NB4 (cell line): ENCODE measurements at regions not wholly inside any gene's neighbourhood (a gene's known extent, or its start where the extent isn't known, plus 50 kb on each side); places are given as distances from the start of the nearest gene placed in this dataset.

Experiments
- DNase-seq: peaks from one replicate; pipeline ENCODE4 v3.0.0; 2010; ENCODE audit warnings: low read depth
- H3K4me3 ChIP-seq: one replicate; pipeline ENCODE4 v1.5.1; 2011; ENCODE audit warnings: mild to moderate bottlenecking, low read depth, low read length, moderate library complexity
- MAX ChIP-seq: IDR thresholded peaks from 2 replicates; pipeline ENCODE4 v1.6.1; 2011; ENCODE audit warnings: low read depth, low read length
- MYC ChIP-seq: IDR thresholded peaks from 2 replicates; pipeline ENCODE4 v1.6.1; 2011; ENCODE audit warnings: low read depth, low read length
- POLR2A ChIP-seq: IDR thresholded peaks from 2 replicates; pipeline ENCODE4 v1.6.1; 2011; ENCODE audit warnings: mild to moderate bottlenecking; ENCODE audit not compliant: insufficient read length; ENCODE audit errors: extremely low read depth
- TF ChIP-seq, protein P1 (sequence below): IDR thresholded peaks from one replicate; pipeline ENCODE4 v1.5.1; 2012; ENCODE audit warnings: low read depth, low read length

DNA sequence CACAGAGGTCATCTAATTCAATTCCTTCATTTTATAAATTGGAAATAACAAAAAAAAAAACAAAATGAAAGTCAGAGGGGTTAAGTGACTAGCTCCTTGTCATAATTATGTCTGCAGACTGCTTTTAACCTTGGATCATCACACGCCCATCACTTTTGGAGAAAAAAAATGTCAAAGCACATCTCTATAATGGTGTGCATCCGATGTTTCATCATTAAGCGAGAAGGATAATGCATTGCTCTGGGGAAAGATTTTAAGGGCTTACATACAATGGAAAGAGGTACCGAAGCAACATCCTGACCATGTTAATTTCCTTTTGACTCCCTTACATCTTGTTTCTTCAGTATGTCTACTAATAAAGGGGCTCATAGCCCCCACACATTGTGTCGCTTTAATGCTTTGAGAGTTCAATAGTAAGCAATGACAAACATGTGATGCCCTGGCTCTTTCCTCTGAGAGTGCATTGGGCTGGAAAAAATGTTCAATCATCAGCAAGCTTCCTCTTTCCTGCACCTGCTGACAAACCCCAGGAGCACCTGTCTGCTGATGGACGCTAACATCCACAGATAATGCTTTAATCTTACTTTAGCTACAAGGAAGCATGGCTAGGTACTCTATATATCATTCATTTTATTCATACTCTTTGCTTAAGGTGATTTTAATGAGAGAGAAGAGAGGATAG is 242.2 kb downstream of the SMARCA2 start:
- DNase-seq, result no peak
- no peak overlapping the region for H3K4me3 ChIP-seq
- TF ChIP-seq MYC, result no peak
- TF ChIP-seq POLR2A, result no peak
- TF ChIP-seq, protein P1, sequence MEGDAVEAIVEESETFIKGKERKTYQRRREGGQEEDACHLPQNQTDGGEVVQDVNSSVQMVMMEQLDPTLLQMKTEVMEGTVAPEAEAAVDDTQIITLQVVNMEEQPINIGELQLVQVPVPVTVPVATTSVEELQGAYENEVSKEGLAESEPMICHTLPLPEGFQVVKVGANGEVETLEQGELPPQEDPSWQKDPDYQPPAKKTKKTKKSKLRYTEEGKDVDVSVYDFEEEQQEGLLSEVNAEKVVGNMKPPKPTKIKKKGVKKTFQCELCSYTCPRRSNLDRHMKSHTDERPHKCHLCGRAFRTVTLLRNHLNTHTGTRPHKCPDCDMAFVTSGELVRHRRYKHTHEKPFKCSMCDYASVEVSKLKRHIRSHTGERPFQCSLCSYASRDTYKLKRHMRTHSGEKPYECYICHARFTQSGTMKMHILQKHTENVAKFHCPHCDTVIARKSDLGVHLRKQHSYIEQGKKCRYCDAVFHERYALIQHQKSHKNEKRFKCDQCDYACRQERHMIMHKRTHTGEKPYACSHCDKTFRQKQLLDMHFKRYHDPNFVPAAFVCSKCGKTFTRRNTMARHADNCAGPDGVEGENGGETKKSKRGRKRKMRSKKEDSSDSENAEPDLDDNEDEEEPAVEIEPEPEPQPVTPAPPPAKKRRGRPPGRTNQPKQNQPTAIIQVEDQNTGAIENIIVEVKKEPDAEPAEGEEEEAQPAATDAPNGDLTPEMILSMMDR, result no peak
- no peak for TF ChIP-seq MAX

DNA sequence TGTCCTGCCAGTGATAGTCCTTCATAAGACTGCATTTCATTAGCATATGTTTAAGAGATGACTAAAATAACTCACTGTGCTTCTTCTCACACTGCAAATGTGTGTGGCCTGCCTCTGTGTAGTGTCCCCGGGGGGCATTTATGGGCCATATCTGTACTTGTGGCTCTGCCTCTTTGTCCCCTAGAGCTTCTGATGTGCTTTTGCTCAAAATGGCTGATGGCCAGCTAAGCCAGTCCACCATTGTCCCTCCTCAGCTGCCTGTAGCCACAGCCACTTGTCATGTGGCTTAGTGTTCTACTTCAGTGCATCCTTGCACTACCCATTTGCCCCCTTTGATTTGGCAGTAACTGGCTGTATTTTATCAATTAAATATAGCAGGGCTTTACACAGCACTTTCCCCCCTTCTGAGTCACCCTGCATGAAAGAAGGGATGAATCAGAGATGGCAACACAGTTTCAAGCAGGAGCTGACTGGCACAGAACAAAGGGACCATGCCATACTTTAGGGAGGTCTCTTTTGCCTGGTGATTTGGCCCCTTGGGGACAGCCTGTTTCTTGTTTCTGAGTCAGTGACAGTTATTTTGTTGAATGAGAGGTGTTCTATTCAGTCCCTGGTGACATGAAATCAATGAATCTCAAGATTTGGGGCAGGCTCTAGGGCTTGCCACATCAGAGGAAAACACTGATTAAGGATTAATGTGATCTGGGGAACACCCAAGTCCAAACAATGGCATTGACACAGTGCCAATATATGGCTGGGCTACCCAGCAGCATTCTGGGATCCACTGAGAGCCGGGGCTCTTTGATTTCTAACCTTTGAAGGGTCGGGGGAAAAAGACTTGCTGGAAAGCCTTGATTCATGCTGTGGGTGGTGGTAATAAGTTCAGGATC is 245.5 kb downstream of the SMARCA2 start:
- no peak for DNase-seq
- TF ChIP-seq MAX (no peak), MYC (no peak), POLR2A (no peak)
- TF ChIP-seq, protein P1, result no peak

DNA sequence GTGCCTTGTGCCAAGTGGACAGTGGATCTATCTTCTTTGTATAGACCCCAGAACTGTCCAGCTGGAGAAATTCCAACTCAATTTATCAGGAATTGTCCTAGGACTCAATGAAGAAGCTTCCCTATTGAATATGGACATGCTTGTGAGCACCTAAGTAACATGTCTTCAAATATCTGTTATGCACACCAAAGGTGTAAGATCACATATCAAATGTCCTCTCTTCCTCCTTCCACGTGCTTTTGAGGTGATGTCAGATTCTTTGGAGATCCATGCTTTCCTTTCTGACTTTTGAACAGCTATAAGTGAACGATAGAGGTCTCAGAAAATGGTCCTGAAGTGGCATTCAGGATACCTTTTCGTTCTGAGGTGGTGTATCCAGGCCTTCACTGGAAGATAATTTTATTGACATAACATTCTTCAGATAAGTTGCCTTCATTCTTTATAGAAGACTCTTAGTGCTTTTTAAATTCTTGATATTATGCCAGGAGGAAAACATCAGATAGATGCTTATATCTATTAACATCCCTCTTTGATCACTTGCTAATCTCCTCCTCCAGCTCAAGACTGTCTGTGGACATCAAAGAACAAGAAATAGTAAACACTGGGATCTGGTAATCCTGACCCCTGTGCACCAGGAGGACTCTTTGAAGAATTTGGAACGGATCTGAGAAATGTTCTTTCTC is 246.4 kb downstream of the SMARCA2 start:
- H3K4me3 ChIP-seq, result no peak overlapping the region
- no peak for DNase-seq
- TF ChIP-seq POLR2A (no peak), MAX (peak; percentile 51), MYC (no peak)
- TF ChIP-seq, protein P1, result no peak

More for the DNA sequence above, 245.5 kb downstream of the SMARCA2 start:
- no peak overlapping the region for H3K4me3 ChIP-seq

DNA sequence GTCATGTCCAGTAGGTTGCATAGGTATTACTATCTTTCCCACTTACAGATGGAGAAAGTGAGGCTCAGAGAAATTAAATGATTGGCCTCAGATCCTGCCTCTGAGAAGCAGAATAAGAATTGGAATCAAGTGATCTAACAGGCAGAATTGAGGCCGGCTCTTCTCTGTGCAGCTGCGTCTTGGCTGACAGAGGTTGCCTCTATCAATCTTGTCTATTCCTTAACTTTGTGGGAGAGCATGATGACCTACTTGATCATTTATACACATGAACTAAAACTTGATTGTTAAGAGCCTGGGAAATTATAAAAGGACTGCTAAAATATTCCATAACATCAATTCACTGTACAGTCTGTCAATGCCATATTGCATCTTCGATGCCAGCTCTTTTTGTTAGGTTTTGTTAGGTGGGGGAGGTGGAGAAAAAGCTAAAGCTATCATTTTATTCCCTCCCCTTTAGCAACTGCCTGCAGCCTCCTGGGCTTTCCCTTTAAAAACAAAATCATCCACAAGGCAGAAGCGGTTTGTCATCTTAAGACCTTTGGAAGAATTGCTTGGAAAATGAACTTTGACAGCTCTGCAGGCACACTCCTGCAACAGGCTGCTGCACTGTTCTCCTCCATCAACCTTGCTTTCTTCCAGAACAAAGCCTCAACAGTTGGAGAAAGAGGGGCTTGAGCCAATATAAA is 247.4 kb downstream of the SMARCA2 start:
- DNase-seq, result no peak
- TF ChIP-seq MAX (no peak), MYC (no peak), POLR2A (no peak)
- TF ChIP-seq, protein P1, result no peak

DNA sequence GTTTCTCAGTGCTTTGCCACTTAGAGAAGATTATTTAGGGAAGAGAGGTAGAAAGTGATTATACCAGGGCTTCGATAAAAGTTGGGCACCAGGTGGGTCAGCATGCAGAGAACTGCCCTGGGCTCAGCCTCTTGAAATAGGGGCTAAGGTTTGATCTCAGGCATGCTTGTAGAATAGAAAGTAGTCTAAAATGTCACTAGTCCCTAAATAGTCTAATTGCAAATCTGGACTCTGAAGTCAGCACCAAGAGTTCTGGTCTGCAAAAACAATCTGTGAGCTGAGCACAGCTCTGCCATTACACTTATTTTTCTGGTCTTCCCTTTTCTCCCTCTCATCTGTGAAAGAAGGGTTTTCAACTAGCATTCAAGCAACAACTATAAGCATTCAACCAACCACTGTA is 248.0 kb downstream of the SMARCA2 start:
- no peak for DNase-seq
- no peak overlapping the region for H3K4me3 ChIP-seq
- TF ChIP-seq POLR2A (no peak), MYC (no peak), MAX (no peak)
- TF ChIP-seq, protein P1, result no peak

More for the DNA sequence above, 247.4 kb downstream of the SMARCA2 start:
- H3K4me3 ChIP-seq, result no peak overlapping the region
